HG02884 (cell line): ENCODE measurements at regions not wholly inside any gene's neighbourhood (a gene's known extent, or its start where the extent isn't known, plus 50 kb on each side); places are given as distances from the start of the nearest gene placed in this dataset.

Experiments used
- ATAC-seq: cut with Tn5 transposase; IDR thresholded peaks from one replicate; pipeline ENCODE4 v1.9.1; 2021; ENCODE audit warnings: mild to moderate bottlenecking, moderate library complexity; ENCODE audit not compliant: unreplicated experiment

GRCh38 chr1:42035205-42035829, 116.6 kb upstream of the HIVEP3 start:
- ATAC-seq = peak; percentile 65

GRCh38 chr1:42034426-42034825, 115.7 kb upstream of the HIVEP3 start:
- no peak for ATAC-seq

- ATAC-seq = no peak
Measured at GRCh38 chr1:42033629-42034028, 114.9 kb upstream of the HIVEP3 start.

- ATAC-seq = no peak
Measured at GRCh38 chr1:42017730-42018129, 99.0 kb upstream of the HIVEP3 start.

- no peak for ATAC-seq
Measured at GRCh38 chr1:42017259-42017658, 98.5 kb upstream of the HIVEP3 start.

GRCh38 chr1:42014823-42015222, 96.1 kb upstream of the HIVEP3 start:
- no peak for ATAC-seq

GRCh38 chr1:42013881-42014470, 95.3 kb upstream of the HIVEP3 start:
- ATAC-seq = no peak

- no peak for ATAC-seq
Measured at GRCh38 chr1:42012852-42013251, 94.1 kb upstream of the HIVEP3 start.

GRCh38 chr1:42010381-42010780, 91.7 kb upstream of the HIVEP3 start:
- no peak for ATAC-seq

GRCh38 chr1:42008264-42008663, 89.5 kb upstream of the HIVEP3 start:
- ATAC-seq = no peak

GRCh38 chr1:42006836-42007235, 88.1 kb upstream of the HIVEP3 start:
- ATAC-seq = no peak

GRCh38 chr1:42006093-42006492, 87.4 kb upstream of the HIVEP3 start:
- ATAC-seq = no peak

- ATAC-seq = no peak
Measured at GRCh38 chr1:42005530-42005929, 86.8 kb upstream of the HIVEP3 start.

- no peak for ATAC-seq
Measured at GRCh38 chr1:42004860-42005259, 86.1 kb upstream of the HIVEP3 start.

GRCh38 chr1:42004322-42004721, 85.6 kb upstream of the HIVEP3 start:
- no peak for ATAC-seq

GRCh38 chr1:42003433-42003832, 84.7 kb upstream of the HIVEP3 start:
- ATAC-seq = no peak

- no peak for ATAC-seq
Measured at GRCh38 chr1:42002220-42002619, 83.5 kb upstream of the HIVEP3 start.

GRCh38 chr1:42000766-42001165, 82.0 kb upstream of the HIVEP3 start:
- ATAC-seq = no peak

- no peak for ATAC-seq
Measured at GRCh38 chr1:41999884-42000283, 81.2 kb upstream of the HIVEP3 start.

GRCh38 chr1:41998250-41998649, 79.5 kb upstream of the HIVEP3 start:
- ATAC-seq = no peak

GRCh38 chr1:41997153-41997552, 78.4 kb upstream of the HIVEP3 start:
- no peak for ATAC-seq

- ATAC-seq = no peak
Measured at GRCh38 chr1:41995441-41996130, 76.9 kb upstream of the HIVEP3 start.
